Astrocyte (in vitro differentiated cells and primary cell): ENCODE measurements at regions not wholly inside any gene's neighbourhood (a gene's known extent, or its start where the extent isn't known, plus 50 kb on each side); places are given as distances from the start of the nearest gene placed in this dataset.

ENCODE experiments used
- DNase-seq: peaks from one replicate; pipeline ENCODE4 v3.0.0-alpha.2; 2010; ENCODE audit warnings: low read depth
- FAIRE-seq: peaks from 2 replicates; lab custom pipeline; 2011; peaks lifted over from hg19 to GRCh38; lab: Jason Lieb, UNC
- H2AFZ ChIP-seq: 2 replicates; pipeline ENCODE4 v1.6.0; 2012; ENCODE audit warnings: low read depth, low read length, inconsistent platforms
- H3K27ac ChIP-seq: 2 replicates; pipeline ENCODE4 v1.5.1; 2011; ENCODE audit warnings: low read depth, low read length, inconsistent platforms
- H3K27me3 ChIP-seq: 2 replicates; pipeline ENCODE4 v1.6.0; 2011; ENCODE audit warnings: low read length, inconsistent platforms; ENCODE audit not compliant: insufficient read depth
- H3K36me3 ChIP-seq: 2 replicates; pipeline ENCODE4 v1.5.1; 2011; ENCODE audit warnings: low read length, inconsistent platforms; ENCODE audit not compliant: insufficient read depth
- H3K4me1 ChIP-seq: 2 replicates; pipeline ENCODE4 v1.5.1; 2011; ENCODE audit warnings: low read length, inconsistent platforms; ENCODE audit not compliant: insufficient read depth
- H3K4me2 ChIP-seq: 2 replicates; pipeline ENCODE4 v1.6.0; 2012; ENCODE audit warnings: low read length, inconsistent platforms
- H3K4me3 ChIP-seq: 2 replicates; pipeline ENCODE4 v1.5.1; 2011; ENCODE audit warnings: low read depth, mild to moderate bottlenecking, low read length, inconsistent platforms; ENCODE audit not compliant: insufficient read depth
- H3K79me2 ChIP-seq: 2 replicates; pipeline ENCODE4 v1.6.0; 2012; ENCODE audit warnings: mild to moderate bottlenecking, low read length, inconsistent platforms; ENCODE audit not compliant: insufficient read depth
- H3K9ac ChIP-seq: 2 replicates; pipeline ENCODE4 v1.6.0; 2012; ENCODE audit warnings: mild to moderate bottlenecking, low read length, inconsistent platforms
- H3K9me3 ChIP-seq: 2 replicates; pipeline ENCODE4 v1.5.1; 2012; ENCODE audit warnings: low read depth, mild to moderate bottlenecking, low read length, inconsistent platforms; ENCODE audit not compliant: insufficient read depth
- H4K20me1 ChIP-seq: 2 replicates; pipeline ENCODE4 v1.6.0; 2012; ENCODE audit warnings: low read length, inconsistent platforms; ENCODE audit not compliant: insufficient read depth
- H3K27ac Mint-ChIP-seq: one replicate; pipeline ENCODE4 v1.8.0; 2021; ENCODE audit warnings: mild to moderate bottlenecking, mixed read lengths; ENCODE audit not compliant: unreplicated experiment
- H3K27me3 Mint-ChIP-seq: one replicate; pipeline ENCODE4 v1.8.0; 2021; ENCODE audit warnings: low read depth, mixed read lengths; ENCODE audit not compliant: unreplicated experiment
- H3K36me3 Mint-ChIP-seq: one replicate; pipeline ENCODE4 v1.8.0; 2021; ENCODE audit warnings: low read depth, mixed read lengths; ENCODE audit not compliant: unreplicated experiment
- H3K4me1 Mint-ChIP-seq: one replicate; pipeline ENCODE4 v1.8.0; 2021; ENCODE audit warnings: low read depth, mixed read lengths; ENCODE audit not compliant: unreplicated experiment
- H3K4me3 Mint-ChIP-seq: one replicate; pipeline ENCODE4 v1.8.0; 2021; ENCODE audit warnings: mild to moderate bottlenecking, moderate library complexity, mixed read lengths; ENCODE audit not compliant: unreplicated experiment
- H3K9me3 Mint-ChIP-seq: one replicate; pipeline ENCODE4 v1.8.0; 2021; ENCODE audit warnings: mild to moderate bottlenecking, mixed read lengths; ENCODE audit not compliant: unreplicated experiment
- EZH2 ChIP-seq: IDR thresholded peaks from 2 replicates; pipeline ENCODE4 v1.6.1; 2012; ENCODE audit warnings: mild to moderate bottlenecking, low read length, inconsistent platforms; ENCODE audit not compliant: insufficient read depth
- TF ChIP-seq, protein P1 (sequence below): IDR thresholded peaks from 2 replicates; pipeline ENCODE4 v1.5.1; 2011; ENCODE audit warnings: low read depth, mild to moderate bottlenecking, inconsistent platforms, low read length, moderate library complexity; ENCODE audit not compliant: insufficient read depth

DNA sequence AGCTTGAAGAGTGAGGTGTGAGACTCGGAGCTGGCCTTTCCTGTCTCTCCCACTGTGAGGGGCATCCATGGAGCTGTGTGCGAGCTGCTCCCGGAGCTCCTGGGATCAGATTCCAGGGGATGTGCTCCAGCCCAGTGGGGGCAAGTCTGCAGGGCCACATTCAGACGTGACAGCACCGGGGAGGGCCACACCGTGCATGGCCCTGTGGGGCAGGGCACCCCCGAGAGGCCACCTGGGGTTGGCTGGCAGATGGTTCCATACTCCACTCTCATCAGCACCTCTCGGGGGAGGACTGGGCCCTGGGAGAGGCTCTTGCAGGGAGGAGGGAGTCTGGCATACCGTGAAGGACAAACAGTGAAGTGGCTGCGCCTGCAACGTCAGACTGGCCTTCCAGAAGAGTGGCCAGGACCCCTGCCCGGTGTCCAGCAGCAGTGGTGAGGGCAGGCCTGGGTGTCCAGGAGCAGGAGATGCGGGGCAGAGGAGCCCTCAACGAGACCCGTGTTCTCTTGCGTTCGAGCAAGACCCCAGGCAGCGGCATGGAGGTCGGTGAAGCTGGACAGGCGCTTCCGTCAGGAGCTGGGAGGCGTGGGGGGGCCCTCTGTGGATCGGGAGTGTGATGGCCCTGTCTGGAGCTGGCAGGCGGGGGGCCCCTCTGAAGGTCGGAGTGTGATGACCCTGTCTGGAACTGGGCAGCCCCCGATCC is 84.3 kb downstream of the ASB1 start:
- Histone ChIP-seq H3K27me3 (no peaks in the 10 kb centered on the region), H3K9me3 (no peaks in the 10 kb centered on the region), H2AFZ (no peak overlapping the region), H3K4me1 (peaks cover 5% of the 10 kb centered on the region), H3K4me2 (no peak overlapping the region), H3K4me3 (no peak overlapping the region), H3K36me3 (no peaks in the 10 kb centered on the region), H3K79me2 (no peaks in the 10 kb centered on the region), H3K9ac (no peak overlapping the region), H4K20me1 (no peaks in the 10 kb centered on the region), H3K27ac (no peak overlapping the region)
- no peak overlapping the region for H3K27ac Mint-ChIP-seq
- H3K4me1 Mint-ChIP-seq: peaks cover 4% of the 10 kb centered on the region
- H3K27me3 Mint-ChIP-seq: peaks cover 18% of the 10 kb centered on the region
- peaks cover 1% of the 10 kb centered on the region for H3K36me3 Mint-ChIP-seq
- FAIRE-seq (no peak), DNase-seq (no peak)
- no peak overlapping the region for H3K4me3 Mint-ChIP-seq
- peaks cover 2% of the 10 kb centered on the region for H3K9me3 Mint-ChIP-seq
- TF ChIP-seq EZH2: no peak
- TF ChIP-seq, protein P1, sequence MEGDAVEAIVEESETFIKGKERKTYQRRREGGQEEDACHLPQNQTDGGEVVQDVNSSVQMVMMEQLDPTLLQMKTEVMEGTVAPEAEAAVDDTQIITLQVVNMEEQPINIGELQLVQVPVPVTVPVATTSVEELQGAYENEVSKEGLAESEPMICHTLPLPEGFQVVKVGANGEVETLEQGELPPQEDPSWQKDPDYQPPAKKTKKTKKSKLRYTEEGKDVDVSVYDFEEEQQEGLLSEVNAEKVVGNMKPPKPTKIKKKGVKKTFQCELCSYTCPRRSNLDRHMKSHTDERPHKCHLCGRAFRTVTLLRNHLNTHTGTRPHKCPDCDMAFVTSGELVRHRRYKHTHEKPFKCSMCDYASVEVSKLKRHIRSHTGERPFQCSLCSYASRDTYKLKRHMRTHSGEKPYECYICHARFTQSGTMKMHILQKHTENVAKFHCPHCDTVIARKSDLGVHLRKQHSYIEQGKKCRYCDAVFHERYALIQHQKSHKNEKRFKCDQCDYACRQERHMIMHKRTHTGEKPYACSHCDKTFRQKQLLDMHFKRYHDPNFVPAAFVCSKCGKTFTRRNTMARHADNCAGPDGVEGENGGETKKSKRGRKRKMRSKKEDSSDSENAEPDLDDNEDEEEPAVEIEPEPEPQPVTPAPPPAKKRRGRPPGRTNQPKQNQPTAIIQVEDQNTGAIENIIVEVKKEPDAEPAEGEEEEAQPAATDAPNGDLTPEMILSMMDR: no peak

DNA sequence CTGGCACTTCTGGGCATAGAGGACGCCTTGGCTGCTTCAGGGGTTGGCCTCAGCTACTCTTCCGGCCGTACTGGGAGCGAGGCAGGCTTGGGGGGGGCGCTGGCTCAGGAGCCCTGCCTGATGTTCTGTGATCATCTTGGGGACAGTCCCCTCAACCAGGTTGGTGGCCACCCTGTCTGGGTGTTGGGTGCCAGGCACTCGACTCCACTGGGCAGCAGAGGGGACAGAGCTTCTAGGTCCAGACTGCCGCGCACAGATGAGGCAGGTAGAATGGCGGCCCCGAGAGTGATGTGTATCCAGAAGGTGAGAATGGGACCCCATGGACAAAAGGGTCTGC is 84.9 kb downstream of the ASB1 start:
- DNase-seq (no peak), FAIRE-seq (no peak)
- H3K27ac Mint-ChIP-seq: no peak overlapping the region
- H3K4me1 Mint-ChIP-seq: peaks cover 4% of the 10 kb centered on the region
- Histone ChIP-seq H3K27me3 (no peaks in the 10 kb centered on the region), H3K9me3 (peaks cover under 1% of the 10 kb centered on the region), H3K4me3 (no peak overlapping the region), H3K4me2 (no peak overlapping the region), H2AFZ (no peak overlapping the region), H4K20me1 (no peaks in the 10 kb centered on the region), H3K79me2 (no peaks in the 10 kb centered on the region), H3K4me1 (peaks cover 5% of the 10 kb centered on the region), H3K27ac (no peak overlapping the region), H3K36me3 (no peaks in the 10 kb centered on the region), H3K9ac (no peak overlapping the region)
- peaks cover 1% of the 10 kb centered on the region for H3K36me3 Mint-ChIP-seq
- TF ChIP-seq, protein P1: no peak
- no peak for TF ChIP-seq EZH2
- peaks cover 17% of the 10 kb centered on the region for H3K27me3 Mint-ChIP-seq
- peaks cover 4% of the 10 kb centered on the region for H3K9me3 Mint-ChIP-seq
- no peak overlapping the region for H3K4me3 Mint-ChIP-seq

DNA sequence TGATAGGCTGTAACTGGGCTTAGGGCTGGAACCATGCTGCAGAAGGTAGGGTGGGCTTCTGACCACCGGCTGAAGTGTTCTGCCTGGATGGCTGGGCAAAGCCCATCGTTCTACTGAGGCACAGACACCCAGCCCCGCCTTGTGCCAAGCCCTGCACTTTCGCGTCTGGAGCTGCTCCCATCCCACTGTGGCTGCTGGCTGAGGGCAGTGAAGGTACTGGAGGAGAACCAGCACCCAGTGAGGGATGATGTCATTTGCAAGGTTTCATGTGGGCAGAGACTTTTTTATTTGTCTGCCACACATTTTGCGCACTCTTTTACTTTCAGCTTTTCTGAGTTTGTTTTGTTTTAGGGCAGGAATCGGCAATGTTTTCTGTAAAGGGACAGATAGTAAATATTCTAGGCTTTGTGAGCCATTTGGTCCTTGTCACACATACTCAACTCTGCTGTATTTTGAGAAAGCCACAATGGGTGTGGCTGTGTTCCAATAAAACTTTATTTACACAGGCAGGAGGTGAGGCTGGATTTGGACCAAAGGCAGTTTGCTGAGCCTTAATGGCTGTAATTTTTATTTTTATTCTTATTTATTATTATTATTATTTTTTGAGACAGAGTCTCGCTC is 85.6 kb downstream of the ASB1 start:
- H3K9ac ChIP-seq: no peak overlapping the region
- no peaks in the 10 kb centered on the region for H3K79me2 ChIP-seq
- no peak overlapping the region for H3K4me3 Mint-ChIP-seq
- H2AFZ ChIP-seq: no peak overlapping the region
- TF ChIP-seq, protein P1: no peak
- no peak for TF ChIP-seq EZH2
- H3K27me3 ChIP-seq: no peaks in the 10 kb centered on the region
- H3K4me3 ChIP-seq: no peak overlapping the region
- H3K27me3 Mint-ChIP-seq: peaks cover 15% of the 10 kb centered on the region
- peaks cover 6% of the 10 kb centered on the region for H3K9me3 Mint-ChIP-seq
- peaks cover 4% of the 10 kb centered on the region for H3K4me1 Mint-ChIP-seq
- no peak overlapping the region for H3K27ac ChIP-seq
- FAIRE-seq (no peak), DNase-seq (no peak)
- H3K4me2 ChIP-seq: no peak overlapping the region
- H3K9me3 ChIP-seq: peaks cover 7% of the 10 kb centered on the region
- H4K20me1 ChIP-seq: no peaks in the 10 kb centered on the region
- peaks cover 5% of the 10 kb centered on the region for H3K4me1 ChIP-seq
- no peak overlapping the region for H3K27ac Mint-ChIP-seq
- H3K36me3 ChIP-seq: no peaks in the 10 kb centered on the region
- H3K36me3 Mint-ChIP-seq: peaks cover 1% of the 10 kb centered on the region
